GM23338 (cell line): ENCODE measurements at regions not wholly inside any gene's neighbourhood (a gene's known extent, or its start where the extent isn't known, plus 50 kb on each side); places are given as distances from the start of the nearest gene placed in this dataset.

Experiments
- ATAC-seq: fragments of 200-7000 bp; cut with Tn5 transposase; 3 replicates; pipeline ENCODE4 v1.9.1; 2020
- DNase-seq: peaks from one replicate; pipeline ENCODE4 v3.0.0-alpha.2; 2015; ENCODE audit warnings: low spot score
- H2AFZ ChIP-seq: fragments of 200-600 bp; sonication (generic); 2 replicates; pipeline ENCODE4 v1.8.0; 2016; ENCODE audit warnings: antibody characterized with exemption, mild to moderate bottlenecking, moderate library complexity
- H3F3A ChIP-seq: fragments of 200-600 bp; sonication (generic); replicated peaks from 2 replicates; pipeline ENCODE4 v1.8.0; 2017; ENCODE audit warnings: antibody characterized with exemption, mixed run types, low read depth
- H3K27ac ChIP-seq: fragments of 200-600 bp; sonication (generic); 2 replicates; pipeline ENCODE4 v1.6.1; 2016; ENCODE audit warnings: low read depth
- H3K27me3 ChIP-seq: fragments of 200-600 bp; sonication (generic); 2 replicates; pipeline ENCODE4 v1.8.0; 2016; ENCODE audit warnings: mild to moderate bottlenecking, mixed run types, moderate library complexity; ENCODE audit not compliant: insufficient read depth
- H3K36me3 ChIP-seq: fragments of 200-600 bp; sonication (generic); 2 replicates; pipeline ENCODE4 v1.8.0; 2016; ENCODE audit warnings: mild to moderate bottlenecking; ENCODE audit not compliant: insufficient read depth
- H3K4me1 ChIP-seq: fragments of 200-600 bp; sonication (generic); 2 replicates; pipeline ENCODE4 v1.8.0; 2016; ENCODE audit warnings: mild to moderate bottlenecking, moderate library complexity; ENCODE audit not compliant: insufficient read depth
- H3K4me2 ChIP-seq: fragments of 200-600 bp; sonication (generic); 2 replicates; pipeline ENCODE4 v1.7.1; 2017; ENCODE audit warnings: mixed run types
- H3K4me3 ChIP-seq: fragments of 200-600 bp; sonication (generic); 2 replicates; pipeline ENCODE4 v1.6.1; 2016; ENCODE audit warnings: mixed run types
- H3K79me2 ChIP-seq: fragments of 200-600 bp; sonication (generic); replicated peaks from 2 replicates; pipeline ENCODE4 v1.8.0; 2017; ENCODE audit warnings: mild to moderate bottlenecking; ENCODE audit not compliant: insufficient read depth
- H3K9me2 ChIP-seq: fragments of 200-600 bp; sonication (generic); 2 replicates; pipeline ENCODE4 v1.8.0; 2017; ENCODE audit not compliant: insufficient read depth
- H4K20me1 ChIP-seq: fragments of 200-600 bp; sonication (generic); replicated peaks from 2 replicates; pipeline ENCODE4 v1.8.0; 2017; ENCODE audit warnings: mild to moderate bottlenecking; ENCODE audit not compliant: insufficient read depth
- H3K27ac Mint-ChIP-seq: 2 replicates; pipeline ENCODE4 v1.8.0; 2020; ENCODE audit warnings: inconsistent platforms, mild to moderate bottlenecking, moderate library complexity, mixed read lengths
- H3K27me3 Mint-ChIP-seq: 3 replicates; pipeline ENCODE4 v1.8.0; 2022; ENCODE audit warnings: low read depth, mild to moderate bottlenecking, moderate library complexity, mixed read lengths, inconsistent platforms; ENCODE audit not compliant: insufficient read depth, poor library complexity
- H3K36me3 Mint-ChIP-seq: 3 replicates; pipeline ENCODE4 v1.8.0; 2021; ENCODE audit warnings: low read depth, mild to moderate bottlenecking, inconsistent platforms, moderate library complexity, mixed read lengths
- H3K4me1 Mint-ChIP-seq: 3 replicates; pipeline ENCODE4 v1.8.0; 2020; ENCODE audit warnings: mild to moderate bottlenecking, inconsistent platforms, mixed read lengths
- H3K4me3 Mint-ChIP-seq: 3 replicates; pipeline ENCODE4 v1.8.0; 2021; ENCODE audit warnings: moderate library complexity, mild to moderate bottlenecking, inconsistent platforms, mixed read lengths
- H3K9me3 Mint-ChIP-seq: 3 replicates; pipeline ENCODE4 v1.8.0; 2020; ENCODE audit warnings: moderate library complexity, mild to moderate bottlenecking, inconsistent platforms, mixed read lengths
- EZH2 ChIP-seq: fragments of 200-600 bp; sonication (generic); IDR thresholded peaks from one replicate; pipeline ENCODE4 v1.8.0; 2017; ENCODE audit warnings: antibody characterized with exemption, mild to moderate bottlenecking, low read depth; ENCODE audit not compliant: unreplicated experiment
- EZH2phosphoT487 ChIP-seq: fragments of 200-600 bp; sonication (generic); IDR thresholded peaks from one replicate; pipeline ENCODE4 v1.8.1; 2018; ENCODE audit warnings: antibody characterized with exemption; ENCODE audit not compliant: unreplicated experiment
- JUNB ChIP-seq: IDR thresholded peaks from one replicate; pipeline ENCODE4 v1.6.1; 2016; ENCODE audit warnings: antibody characterized with exemption; ENCODE audit not compliant: unreplicated experiment
- NANOG ChIP-seq: IDR thresholded peaks from 2 replicates; pipeline ENCODE4 v1.6.1; 2016; ENCODE audit warnings: antibody characterized with exemption, borderline replicate concordance
- POLR2AphosphoS5 ChIP-seq: IDR thresholded peaks from 2 replicates; pipeline ENCODE4 v1.6.1; 2016; ENCODE audit warnings: antibody characterized with exemption, low read depth
- ZNF114 ChIP-seq: fragments of 250-450 bp; sonication (Bioruptor Pico); IDR thresholded peaks from 2 replicates; pipeline ENCODE4 v1.5.0; 2020; ENCODE audit warnings: mild to moderate bottlenecking, moderate library complexity
- ZNF331 ChIP-seq: fragments of 250-450 bp; sonication (Bioruptor Pico); IDR thresholded peaks from 2 replicates; pipeline ENCODE4 v1.5.0; 2020; ENCODE audit warnings: low read depth, mild to moderate bottlenecking, moderate library complexity
- ZNF462 ChIP-seq: fragments of 250-450 bp; sonication (Bioruptor Pico); IDR thresholded peaks from 2 replicates; pipeline ENCODE4 v1.5.0; 2020; ENCODE audit warnings: mild to moderate bottlenecking, moderate library complexity

DNA sequence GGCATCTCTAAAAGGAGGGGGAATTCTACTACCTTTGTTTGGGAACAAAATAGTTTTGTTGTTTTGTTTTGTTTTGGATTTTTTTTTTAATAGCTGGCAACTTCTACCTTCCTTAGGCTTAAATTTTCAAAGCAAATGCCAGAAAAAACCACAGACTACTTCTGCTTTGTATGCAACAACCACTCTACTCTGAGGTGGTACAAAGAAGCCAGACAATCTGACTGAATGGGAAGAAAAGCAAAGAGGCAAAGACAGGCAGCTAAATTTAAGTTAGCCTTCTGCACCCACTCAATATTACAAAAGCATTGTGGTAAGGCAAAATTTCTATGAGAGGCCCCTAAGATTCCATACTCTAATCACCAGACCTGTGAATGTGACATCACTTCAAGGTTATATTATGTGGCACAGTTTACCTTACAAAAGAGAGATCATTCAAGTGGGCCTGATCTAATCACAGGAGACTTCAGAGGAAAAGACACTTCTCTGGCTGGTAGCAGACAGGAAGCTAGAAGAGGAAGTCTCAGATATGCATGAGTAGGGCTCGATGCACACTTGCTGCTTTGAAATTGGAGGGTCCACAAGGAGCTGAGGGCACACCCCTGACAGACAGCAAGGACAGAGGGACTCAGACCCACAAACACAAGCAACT is 566.6 kb downstream of the RPS29 start (continued):
- TF ChIP-seq ZNF462 (CRISPR knock-in tag) (no peak), EZH2phosphoT487 (no peak)

DNA sequence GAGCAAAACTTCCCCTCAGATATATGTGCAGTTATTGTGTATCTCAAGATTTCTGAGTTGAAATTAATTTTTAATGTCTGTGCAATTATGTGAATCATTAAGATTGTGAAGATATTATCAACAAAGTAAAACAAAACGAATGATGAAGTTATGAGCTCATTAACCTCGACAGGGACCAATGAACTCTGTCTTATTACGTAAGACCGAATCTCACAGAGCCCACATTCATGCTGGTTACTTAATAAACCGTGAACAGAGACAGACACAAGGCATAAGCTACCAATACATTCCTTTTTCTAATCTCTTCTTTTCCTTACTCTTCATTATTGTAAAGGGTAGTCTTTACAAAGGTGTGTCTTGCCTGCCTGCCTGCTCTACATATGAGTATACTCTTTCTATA is 568.7 kb downstream of the RPS29 start:
- H3K27ac Mint-ChIP-seq: no peak overlapping the region
- no peak overlapping the region for H3K4me2 ChIP-seq
- TF ChIP-seq EZH2: no peak
- no peak for TF ChIP-seq ZNF462 (CRISPR knock-in tag)
- TF ChIP-seq POLR2AphosphoS5: no peak
- no peak for TF ChIP-seq JUNB
- no peak for TF ChIP-seq ZNF331 (CRISPR knock-in tag)
- TF ChIP-seq NANOG: no peak
- no peak for TF ChIP-seq ZNF114

More for the DNA sequence above, 568.7 kb downstream of the RPS29 start:
- Mint-ChIP-seq H3K36me3 (no peaks in the 10 kb centered on the region), H3K4me1 (no peaks in the 10 kb centered on the region), H3K9me3 (no peaks in the 10 kb centered on the region), H3K27me3 (no peaks in the 10 kb centered on the region), H3K4me3 (no peak overlapping the region)
- no peaks in the 10 kb centered on the region for H3K27me3 ChIP-seq
- no peaks in the 10 kb centered on the region for H3F3A ChIP-seq
- no peaks in the 10 kb centered on the region for H3K9me2 ChIP-seq
- H3K79me2 ChIP-seq: no peaks in the 10 kb centered on the region
- H4K20me1 ChIP-seq: no peaks in the 10 kb centered on the region
- ATAC-seq (no peak), DNase-seq (no peak)
- no peak overlapping the region for H3K4me3 ChIP-seq
- no peaks in the 10 kb centered on the region for H3K36me3 ChIP-seq
- no peak overlapping the region for H2AFZ ChIP-seq
- H3K4me1 ChIP-seq: no peaks in the 10 kb centered on the region
- H3K27ac ChIP-seq: no peak overlapping the region
